H1 (cell line): ENCODE measurements at regions not wholly inside any gene's neighbourhood (a gene's known extent, or its start where the extent isn't known, plus 50 kb on each side); places are given as distances from the start of the nearest gene placed in this dataset.

Experiments used
- CTCF ChIA-PET: fragments of 300-600 bp; sonication (Branson Sonifier 250); formaldehyde crosslinking; loops from one replicate; lab custom pipeline; 2021; ENCODE audit not compliant: partially characterized antibody; lab: Charles Lee
- POLR2A ChIA-PET: fragments of 300-600 bp; sonication (Branson Sonifier 250); formaldehyde crosslinking; loops from one replicate; lab custom pipeline; 2021; ENCODE audit warnings: inconsistent platforms; ENCODE audit not compliant: partially characterized antibody; lab: Charles Lee
- DNase-seq, 2 experiments: peaks; one replicate each; pipeline versions ENCODE4 v3.0.0 to v3.0.0-alpha.2; 2010 to 2022; ENCODE audit warnings: low spot score in 2 of 2, low read depth in 1 of 2, mixed read lengths in 1 of 2
- FAIRE-seq: peaks from 2 replicates; lab custom pipeline; 2011; peaks lifted over from hg19 to GRCh38; lab: Jason Lieb, UNC
- H2AFZ ChIP-seq: 2 replicates; pipeline ENCODE4 v1.8.1; 2012; ENCODE audit warnings: low read length, inconsistent platforms
- H2AK5ac ChIP-seq: 2 replicates; pipeline ENCODE4 v1.6.1; 2013; ENCODE audit warnings: low read depth, low read length
- H2BK120ac ChIP-seq: replicated peaks from 2 replicates; pipeline ENCODE3; 2013; ENCODE audit warnings: low read depth, low read length, inconsistent platforms
- H2BK12ac ChIP-seq: 2 replicates; pipeline ENCODE4 v1.6.1; 2013; ENCODE audit warnings: low read depth, low read length
- H2BK15ac ChIP-seq: 2 replicates; pipeline ENCODE4 v1.6.1; 2013; ENCODE audit warnings: low read length
- H2BK20ac ChIP-seq: 2 replicates; pipeline ENCODE4 v1.6.1; 2013; ENCODE audit warnings: low read length
- H2BK5ac ChIP-seq: 2 replicates; pipeline ENCODE4 v1.6.1; 2013; ENCODE audit warnings: low read depth, low read length
- H3K14ac ChIP-seq: 2 replicates; pipeline ENCODE4 v1.6.1; 2013; ENCODE audit warnings: inconsistent platforms; ENCODE audit not compliant: insufficient read length
- H3K18ac ChIP-seq: 2 replicates; pipeline ENCODE4 v1.6.1; 2013; ENCODE audit warnings: low read length; ENCODE audit errors: extremely low read depth
- H3K23ac ChIP-seq: 2 replicates; pipeline ENCODE4 v1.6.1; 2013; ENCODE audit warnings: inconsistent platforms; ENCODE audit not compliant: insufficient read length
- H3K23me2 ChIP-seq: 2 replicates; pipeline ENCODE4 v1.6.1; 2013; ENCODE audit warnings: low read depth, low read length
- H3K27ac ChIP-seq: 2 replicates; pipeline ENCODE4 v1.6.1; 2011; ENCODE audit warnings: low read depth, low read length, inconsistent platforms
- H3K27me3 ChIP-seq, 4 experiments: replicated peaks in 1 of 4; 1 replicate in 1 of 4; 2 replicates in 3 of 4; pipeline versions ENCODE4 v1.6.1 to v1.8.1; 2011 to 2013; ENCODE audit warnings: low read length in 3 of 4, mild to moderate bottlenecking in 3 of 4, inconsistent platforms in 2 of 4, mixed read lengths in 2 of 4, moderate library complexity in 1 of 4; ENCODE audit not compliant: control insufficient read depth in 3 of 4, insufficient read depth in 3 of 4; ENCODE audit errors: extremely low read depth in 1 of 4
- H3K36me3 ChIP-seq, 4 experiments: 2 replicates each; pipeline versions ENCODE4 v1.6.1 to v1.8.1; 2011 to 2013; ENCODE audit warnings: mild to moderate bottlenecking in 4 of 4, low read length in 3 of 4, moderate library complexity in 2 of 4, control low read depth in 1 of 4, inconsistent platforms in 1 of 4; ENCODE audit not compliant: insufficient read depth in 4 of 4, control insufficient read depth in 2 of 4
- H3K4ac ChIP-seq: replicated peaks from 2 replicates; pipeline ENCODE3; 2013; ENCODE audit warnings: low read length, low read depth, mixed read lengths, inconsistent platforms; ENCODE audit not compliant: insufficient read length
- H3K4me1 ChIP-seq, 4 experiments: replicated peaks in 1 of 4; 1 replicate in 1 of 4; 2 replicates in 3 of 4; pipeline versions ENCODE4 v1.6.1 to v1.8.1; 2011 to 2013; ENCODE audit warnings: low read length in 3 of 4, inconsistent platforms in 2 of 4, mixed read lengths in 1 of 4; ENCODE audit not compliant: insufficient read depth in 4 of 4, control insufficient read depth in 3 of 4
- H3K4me2 ChIP-seq, 2 experiments: 2 replicates each; pipeline versions ENCODE4 v1.6.1 to v1.8.1; 2011 to 2013; ENCODE audit warnings: low read depth in 2 of 2, low read length in 2 of 2, control low read depth in 1 of 2, inconsistent platforms in 1 of 2, mild to moderate bottlenecking in 1 of 2; ENCODE audit not compliant: insufficient read depth in 1 of 2
- H3K4me3 ChIP-seq, 4 experiments: fragments of 200-600, 300-600 bp in 1 of 4; sonication (generic), shearing (Covaris generic), sonication (Bioruptor Twin) in 1 of 4; 2 replicates each; pipeline versions ENCODE4 v1.5.1 to v1.8.1; 2011 to 2016; ENCODE audit warnings: low read length in 4 of 4, low read depth in 3 of 4, control low read depth in 2 of 4, inconsistent platforms in 2 of 4, mild to moderate bottlenecking in 2 of 4, mixed read lengths in 1 of 4, moderate library complexity in 1 of 4; ENCODE audit not compliant: insufficient read depth in 2 of 4; ENCODE audit errors: extremely low read depth in 1 of 4
- H3K56ac ChIP-seq: replicated peaks from 2 replicates; pipeline ENCODE3; 2013; ENCODE audit warnings: low read depth, mild to moderate bottlenecking, mixed read lengths, low read length, inconsistent platforms; ENCODE audit not compliant: insufficient read length
- H3K79me1 ChIP-seq: 2 replicates; pipeline ENCODE4 v1.6.1; 2013; ENCODE audit warnings: low read depth, low read length, control low read depth
- H3K79me2 ChIP-seq, 2 experiments: 2 replicates each; pipeline versions ENCODE4 v1.6.1 to v1.8.1; 2012 to 2013; ENCODE audit warnings: low read length in 2 of 2, mild to moderate bottlenecking in 2 of 2, inconsistent platforms in 1 of 2; ENCODE audit not compliant: insufficient read depth in 2 of 2, control insufficient read depth in 1 of 2
- H3K9ac ChIP-seq, 4 experiments: replicated peaks in 1 of 4; 1 replicate in 1 of 4; 2 replicates in 3 of 4; pipeline versions ENCODE4 v1.6.1 to v1.8.1; 2011 to 2013; ENCODE audit warnings: low read depth in 3 of 4, low read length in 3 of 4, control low read depth in 2 of 4, mild to moderate bottlenecking in 2 of 4, moderate library complexity in 2 of 4, inconsistent platforms in 1 of 4; ENCODE audit errors: extremely low read depth in 1 of 4
- H3K9me3 ChIP-seq, 2 experiments: 2 replicates each; pipeline versions ENCODE4 v1.6.1 to v1.8.1; 2012 to 2013; ENCODE audit warnings: mild to moderate bottlenecking in 2 of 2, moderate library complexity in 2 of 2, control low read depth in 1 of 2, inconsistent platforms in 1 of 2, low read depth in 1 of 2, low read length in 1 of 2, mixed read lengths in 1 of 2; ENCODE audit not compliant: insufficient read depth in 2 of 2
- H4K20me1 ChIP-seq, 2 experiments: replicated peaks in 1 of 2; 2 replicates each; pipeline versions ENCODE3 to v1.8.1; 2011 to 2013; ENCODE audit warnings: inconsistent platforms in 2 of 2, low read length in 2 of 2, mild to moderate bottlenecking in 1 of 2; ENCODE audit not compliant: insufficient read depth in 2 of 2, control insufficient read depth in 1 of 2
- H4K5ac ChIP-seq: 2 replicates; pipeline ENCODE4 v1.6.1; 2013; ENCODE audit warnings: low read length, low read depth, mixed read lengths, inconsistent platforms; ENCODE audit not compliant: insufficient read length
- H4K8ac ChIP-seq: 2 replicates; pipeline ENCODE4 v1.8.0; 2013; ENCODE audit warnings: mild to moderate bottlenecking, moderate library complexity, low read length, inconsistent platforms; ENCODE audit not compliant: insufficient read depth; ENCODE audit errors: extremely low read depth
- H4K91ac ChIP-seq: replicated peaks from 2 replicates; pipeline ENCODE3; 2013; ENCODE audit warnings: low read length, mixed read lengths, inconsistent platforms; ENCODE audit not compliant: insufficient read length
- BACH1 ChIP-seq: IDR thresholded peaks from 2 replicates; pipeline ENCODE4 v1.6.1; 2012; ENCODE audit warnings: low read length, improper control_type of control experiment
- BRCA1 ChIP-seq: IDR thresholded peaks from 2 replicates; pipeline ENCODE4 v1.6.1; 2012; ENCODE audit warnings: low read depth, low read length, improper control_type of control experiment
- GTF2F1 ChIP-seq: IDR thresholded peaks from 2 replicates; pipeline ENCODE4 v1.6.1; 2012; ENCODE audit warnings: low read depth, low read length, improper control_type of control experiment, borderline replicate concordance
- HDAC6 ChIP-seq: IDR thresholded peaks from one replicate; pipeline ENCODE4 v1.7.1; 2012; ENCODE audit warnings: low read depth, mild to moderate bottlenecking, inconsistent platforms, low read length, moderate library complexity
- MAFK ChIP-seq: IDR thresholded peaks from 2 replicates; pipeline ENCODE4 v1.6.1; 2012; ENCODE audit warnings: low read depth, mild to moderate bottlenecking, improper control_type of control experiment, low read length
- POLR2A ChIP-seq, 2 experiments: IDR thresholded peaks; 1 replicate in 1 of 2; 2 replicates in 1 of 2; pipeline ENCODE4 v1.6.1; 2011; ENCODE audit warnings: low read depth in 2 of 2, low read length in 2 of 2, mild to moderate bottlenecking in 2 of 2; ENCODE audit errors: control extremely low read depth in 1 of 2
- RBBP5 ChIP-seq: IDR thresholded peaks from 2 replicates; pipeline ENCODE4 v1.7.1; 2012; ENCODE audit warnings: low read depth, mild to moderate bottlenecking, inconsistent platforms, low read length, moderate library complexity, borderline replicate concordance
- RFX5 ChIP-seq: IDR thresholded peaks from 2 replicates; pipeline ENCODE4 v1.6.1; 2011; ENCODE audit warnings: low read depth, low read length, improper control_type of control experiment, borderline replicate concordance
- SIN3A ChIP-seq, 2 experiments: IDR thresholded peaks in 1 of 2; conservative IDR thresholded peaks in 1 of 2; 2 replicates each; pipeline ENCODE4 v1.6.1; 2011 to 2012; ENCODE audit warnings: low read length in 2 of 2, improper control_type of control experiment in 1 of 2, low read depth in 1 of 2, mild to moderate bottlenecking in 1 of 2
- TAF1 ChIP-seq: IDR thresholded peaks from 2 replicates; pipeline ENCODE4 v1.6.1; 2011; ENCODE audit warnings: mild to moderate bottlenecking, low read depth, low read length
- TAF7 ChIP-seq: optimal IDR thresholded peaks from 2 replicates; pipeline ENCODE3; 2011; ENCODE audit warnings: low read depth, mild to moderate bottlenecking, inconsistent platforms, low read length, moderate library complexity, borderline replicate concordance
- TCF12 ChIP-seq: IDR thresholded peaks from 2 replicates; pipeline ENCODE4 v1.6.1; 2011; ENCODE audit warnings: low read depth, mild to moderate bottlenecking, low read length
- TF ChIP-seq, protein P1 (sequence below): IDR thresholded peaks from 2 replicates; pipeline ENCODE4 v1.6.1; 2011; ENCODE audit warnings: low read length, improper control_type of control experiment

DNA sequence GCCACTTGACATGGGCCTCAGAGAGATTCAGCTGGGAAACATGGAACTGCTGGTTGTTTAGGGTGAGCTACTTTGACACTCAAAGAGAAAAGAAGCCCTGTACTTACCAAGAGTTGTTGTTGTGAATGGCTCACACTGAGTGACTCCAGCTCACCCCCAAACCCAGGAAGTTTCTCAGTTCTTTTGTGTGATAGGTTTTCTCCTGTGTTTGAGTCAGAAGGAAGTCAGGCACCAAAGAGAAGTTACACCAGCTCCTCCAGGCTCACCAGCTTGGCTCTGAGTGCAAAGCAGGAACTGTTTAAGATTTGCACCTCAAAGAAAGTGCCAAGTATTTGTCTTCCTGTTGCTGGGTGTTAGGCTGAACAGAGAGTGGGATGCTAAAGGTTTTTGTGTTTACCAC is 111.2 kb upstream of the PROX1 start:
- DNase-seq, result no peak
- no peaks in the 10 kb centered on the region for H3K36me3 ChIP-seq
- no peak overlapping the region for H3K23ac ChIP-seq
- H2BK15ac ChIP-seq, result no peak overlapping the region
- no peaks in the 10 kb centered on the region for H3K23me2 ChIP-seq
- no peak overlapping the region for H3K4me3 ChIP-seq
- POLR2A ChIA-PET, result no interaction called here
- H2BK5ac ChIP-seq, result no peak overlapping the region
- no peaks in the 10 kb centered on the region for H3K79me2 ChIP-seq
- no peak overlapping the region for H2BK20ac ChIP-seq
- no peak overlapping the region for H3K4me2 ChIP-seq
- no peak overlapping the region for H2AFZ ChIP-seq
- H3K27me3 ChIP-seq, result no peaks in the 10 kb centered on the region
- no peak overlapping the region for H2AK5ac ChIP-seq
- no peak for FAIRE-seq
- no peak overlapping the region for H3K14ac ChIP-seq
- no peaks in the 10 kb centered on the region for H3K4me1 ChIP-seq
- no peak overlapping the region for H4K8ac ChIP-seq
- no peak overlapping the region for H2BK12ac ChIP-seq
- no peak overlapping the region for H4K91ac ChIP-seq
- H4K20me1 ChIP-seq, result no peaks in the 10 kb centered on the region
- H3K79me1 ChIP-seq, result no peaks in the 10 kb centered on the region
- no peaks in the 10 kb centered on the region for H3K9me3 ChIP-seq
- no peak overlapping the region for H3K4ac ChIP-seq
- H3K9ac ChIP-seq, result no peak overlapping the region
- no peak overlapping the region for H3K56ac ChIP-seq
- H2BK120ac ChIP-seq, result no peak overlapping the region
- no peak overlapping the region for H3K18ac ChIP-seq
- H3K27ac ChIP-seq, result no peak overlapping the region
- H4K5ac ChIP-seq, result no peak overlapping the region
- CTCF ChIA-PET, result interaction anchor here (0.6 to 1.2 kb wide), 3 partner anchors 56 to 247 kb away, joined by 3 read pairs; no protein-coding TSS in a partner anchor
- TF ChIP-seq BACH1 (no peak), RBBP5 (no peak), TCF12 (no peak), TAF7 (no peak), MAFK (no peak), BRCA1 (no peak), GTF2F1 (no peak), RFX5 (no peak), HDAC6 (no peak), POLR2A (IDR thresholded peaks at IDR 0.05; ENCODE audit: control extremely low read depth in 1 of 2, low read depth in 2 of 2, low read length in 2 of 2) (no peak), SIN3A (conservative IDR thresholded peaks at IDR 0.05 in 1 of 2, IDR thresholded peaks at IDR 0.05 in 1 of 2; ENCODE audit: low read depth in 1 of 2, low read length in 2 of 2) (no peak), TAF1 (no peak)
- TF ChIP-seq, protein P1, sequence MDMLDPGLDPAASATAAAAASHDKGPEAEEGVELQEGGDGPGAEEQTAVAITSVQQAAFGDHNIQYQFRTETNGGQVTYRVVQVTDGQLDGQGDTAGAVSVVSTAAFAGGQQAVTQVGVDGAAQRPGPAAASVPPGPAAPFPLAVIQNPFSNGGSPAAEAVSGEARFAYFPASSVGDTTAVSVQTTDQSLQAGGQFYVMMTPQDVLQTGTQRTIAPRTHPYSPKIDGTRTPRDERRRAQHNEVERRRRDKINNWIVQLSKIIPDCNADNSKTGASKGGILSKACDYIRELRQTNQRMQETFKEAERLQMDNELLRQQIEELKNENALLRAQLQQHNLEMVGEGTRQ, result no peak
